Stomach (tissue), 4 donors: ENCODE measurements at regions not wholly inside any gene's neighbourhood (a gene's known extent, or its start where the extent isn't known, plus 50 kb on each side); places are given as distances from the start of the nearest gene placed in this dataset.

Experiments
- POLR2A ChIP-seq, 4 donors: fragments of 450-650 bp; IDR thresholded peaks; one replicate each; pipeline ENCODE4 v1.6.1; 2016; ENCODE audit warnings: antibody characterized with exemption in 4 of 4, control low read depth in 2 of 4, mild to moderate bottlenecking in 1 of 4, moderate library complexity in 1 of 4
- TF ChIP-seq, protein P1 (sequence below), 7 experiments: fragments of 450-650 bp in 4 of 7; fragments of 200-600 bp in 3 of 7; sonication (generic) in 3 of 7; IDR thresholded peaks; one replicate each; pipeline ENCODE4 v1.5.1; 2016 to 2019; ENCODE audit warnings: antibody characterized with exemption in 7 of 7, control low read depth in 2 of 7, mild to moderate bottlenecking in 1 of 7

- TF ChIP-seq, protein P1, sequence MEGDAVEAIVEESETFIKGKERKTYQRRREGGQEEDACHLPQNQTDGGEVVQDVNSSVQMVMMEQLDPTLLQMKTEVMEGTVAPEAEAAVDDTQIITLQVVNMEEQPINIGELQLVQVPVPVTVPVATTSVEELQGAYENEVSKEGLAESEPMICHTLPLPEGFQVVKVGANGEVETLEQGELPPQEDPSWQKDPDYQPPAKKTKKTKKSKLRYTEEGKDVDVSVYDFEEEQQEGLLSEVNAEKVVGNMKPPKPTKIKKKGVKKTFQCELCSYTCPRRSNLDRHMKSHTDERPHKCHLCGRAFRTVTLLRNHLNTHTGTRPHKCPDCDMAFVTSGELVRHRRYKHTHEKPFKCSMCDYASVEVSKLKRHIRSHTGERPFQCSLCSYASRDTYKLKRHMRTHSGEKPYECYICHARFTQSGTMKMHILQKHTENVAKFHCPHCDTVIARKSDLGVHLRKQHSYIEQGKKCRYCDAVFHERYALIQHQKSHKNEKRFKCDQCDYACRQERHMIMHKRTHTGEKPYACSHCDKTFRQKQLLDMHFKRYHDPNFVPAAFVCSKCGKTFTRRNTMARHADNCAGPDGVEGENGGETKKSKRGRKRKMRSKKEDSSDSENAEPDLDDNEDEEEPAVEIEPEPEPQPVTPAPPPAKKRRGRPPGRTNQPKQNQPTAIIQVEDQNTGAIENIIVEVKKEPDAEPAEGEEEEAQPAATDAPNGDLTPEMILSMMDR (IDR thresholded peaks at IDR 0.05): no peak
- no peak for TF ChIP-seq POLR2A (IDR thresholded peaks at IDR 0.05)
Measured at GRCh38 chr3:103706671-103707070, 1271.9 kb downstream of the ZPLD1 start.
